NCI-H460 (cell line): ENCODE measurements at regions not wholly inside any gene's neighbourhood (a gene's known extent, or its start where the extent isn't known, plus 50 kb on each side); places are given as distances from the start of the nearest gene placed in this dataset.

ENCODE experiments used
- DNase-seq: peaks from one replicate; pipeline ENCODE4 v3.0.0-alpha.2; 2016; ENCODE audit warnings: low read depth; ENCODE audit errors: extremely low read depth

GRCh38 chr2:161085149-161085548, 75.1 kb upstream of the TANK start:
- no peak for DNase-seq

- no peak for DNase-seq
Observed at GRCh38 chr2:161088658-161089350, 71.4 kb upstream of the TANK start.

- no peak for DNase-seq
Observed at GRCh38 chr2:161090411-161090810, 69.8 kb upstream of the TANK start.

- peak; percentile 41 for DNase-seq
Observed at GRCh38 chr2:161095314-161095713, 64.9 kb upstream of the TANK start.

- no peak for DNase-seq
Observed at GRCh38 chr2:161096336-161096735, 63.9 kb upstream of the TANK start.

DNA sequence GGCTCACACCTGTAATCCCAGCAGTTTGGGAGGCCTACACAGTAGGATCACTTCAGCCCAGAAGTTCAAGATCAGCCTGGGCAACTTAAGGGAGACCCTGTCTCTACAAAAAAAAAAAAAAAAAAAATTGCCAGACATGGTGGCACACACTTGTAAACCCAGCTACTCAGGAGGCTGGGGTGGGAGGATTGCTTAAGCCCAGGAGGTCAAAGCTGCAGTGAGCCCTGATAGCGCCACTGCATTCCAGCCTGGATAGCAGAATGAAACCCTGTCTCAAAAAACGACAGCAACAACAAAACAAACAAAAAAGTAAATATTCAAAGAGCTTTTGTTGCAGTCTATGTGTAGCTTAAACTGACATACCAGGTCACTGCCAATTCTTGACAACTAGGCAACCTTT, 63.1 kb upstream of the TANK start:
- DNase-seq: no peak

DNA sequence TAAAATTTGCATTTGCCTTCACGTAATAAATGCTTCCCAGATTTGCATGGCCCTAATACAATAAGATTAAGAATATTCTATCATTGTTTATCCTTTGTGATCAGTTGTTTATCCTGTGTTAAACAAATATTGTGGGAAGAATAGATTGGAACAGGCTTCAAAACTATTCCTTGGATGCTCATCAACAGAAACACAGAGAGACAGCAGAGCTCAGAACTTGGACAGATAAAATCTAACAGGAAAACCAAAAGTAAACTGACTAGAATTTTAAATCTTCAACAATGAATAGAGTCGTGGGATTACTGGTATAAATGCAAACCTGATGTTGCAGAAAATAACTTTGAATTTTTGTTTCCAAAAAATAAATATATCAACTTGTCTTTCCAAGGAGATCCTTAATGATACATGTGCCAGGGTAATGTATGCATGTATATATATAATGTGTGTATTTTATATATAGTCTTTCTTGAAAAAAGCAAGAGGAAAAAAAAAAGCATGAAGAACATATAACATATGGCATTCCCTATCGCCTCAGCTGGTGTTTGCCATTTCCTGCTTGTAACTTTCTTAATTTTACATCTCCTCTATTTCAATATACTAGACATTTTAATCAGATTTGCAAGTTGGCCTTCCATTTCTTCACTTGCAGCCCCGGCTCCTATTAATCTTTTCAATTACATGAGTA, 59.9 kb upstream of the TANK start:
- DNase-seq: no peak

- no peak for DNase-seq
Observed at GRCh38 chr2:161101406-161101805, 58.8 kb upstream of the TANK start.

GRCh38 chr2:161102770-161103450, 57.3 kb upstream of the TANK start:
- peak; percentile 17 for DNase-seq

DNA sequence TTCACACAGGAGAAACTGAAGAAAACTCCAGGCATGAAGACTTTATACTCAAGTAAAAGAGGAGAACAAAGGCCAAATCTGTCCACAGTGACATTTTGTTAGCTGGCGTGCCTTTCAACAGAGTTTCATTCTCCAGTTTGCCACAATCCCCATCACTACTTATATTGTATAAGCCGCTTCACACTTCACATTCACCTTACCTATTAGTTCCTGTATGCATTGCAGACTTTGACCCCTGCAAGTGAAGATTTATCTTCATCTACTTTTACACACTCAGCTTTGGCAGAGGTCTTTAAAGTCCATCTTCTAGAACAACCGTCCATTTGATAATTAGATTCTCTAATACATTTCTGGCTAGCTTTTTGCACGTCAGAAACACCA, 56.8 kb upstream of the TANK start:
- no peak for DNase-seq

DNA sequence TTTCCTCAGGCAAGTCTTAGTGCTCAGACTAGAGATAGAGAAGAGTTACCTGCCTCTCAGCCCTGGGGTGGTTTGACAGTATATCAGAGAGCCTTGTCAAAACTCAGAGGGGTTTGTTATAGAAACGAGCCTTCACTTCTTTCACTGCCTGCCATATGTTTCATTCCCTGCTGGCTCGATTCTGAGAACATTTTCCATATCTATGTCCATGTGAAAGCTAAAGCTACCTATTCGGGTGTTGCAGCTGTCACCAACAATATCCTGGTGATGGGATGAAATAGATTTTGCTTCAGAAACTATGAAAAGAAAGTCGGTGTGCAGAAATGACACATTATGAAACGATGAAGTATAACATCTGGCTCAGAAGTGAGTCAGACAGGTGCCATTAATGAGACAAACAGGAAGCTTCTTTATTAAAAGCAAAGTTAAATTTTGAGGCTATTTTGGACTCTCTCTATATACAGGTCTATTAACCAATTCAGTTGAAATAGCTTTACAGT, 56.1 kb upstream of the TANK start:
- no peak for DNase-seq

DNA sequence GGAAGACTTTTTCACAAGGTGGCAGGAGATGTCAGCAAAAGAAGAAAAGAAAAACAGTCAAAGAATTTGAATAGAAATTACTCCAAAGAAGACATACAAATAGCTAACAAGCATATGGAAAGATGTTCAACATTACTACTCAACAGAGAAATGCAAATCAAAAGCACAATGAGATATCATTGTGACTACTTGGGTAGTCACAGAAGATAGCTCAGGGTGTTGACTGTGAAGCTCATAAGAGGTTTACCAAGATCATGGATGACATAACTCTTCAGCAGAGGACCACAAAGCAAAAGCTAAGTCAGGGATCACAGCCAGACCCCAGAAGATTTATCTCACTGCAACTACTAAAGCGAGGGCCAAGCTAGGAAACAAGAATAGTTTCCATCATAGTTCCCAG, 53.0 kb upstream of the TANK start:
- no peak for DNase-seq
